ENCODE measurements at regions not wholly inside any gene's neighbourhood (a gene's known extent, or its start where the extent isn't known, plus 50 kb on each side); places are given as distances from the start of the nearest gene placed in this dataset.

DNA sequence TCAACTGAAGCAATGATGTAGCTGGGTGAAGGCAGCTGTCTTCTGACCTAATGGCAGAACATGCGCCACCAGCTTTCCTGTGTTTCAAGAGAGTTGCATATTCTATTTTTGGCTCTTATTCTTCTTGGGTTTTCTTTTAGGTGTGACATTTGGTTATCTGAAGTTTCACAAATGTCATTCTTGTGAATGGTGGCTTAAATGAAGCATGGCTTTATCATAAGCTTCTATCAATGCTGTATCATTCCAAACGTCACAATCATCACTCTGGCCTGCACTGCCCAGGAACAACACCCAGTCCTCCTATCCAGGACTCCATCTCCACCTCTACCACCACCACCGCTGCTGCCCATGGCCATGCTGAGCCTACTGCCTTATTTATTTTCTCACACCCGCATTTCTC is 69.7 kb upstream of the WWC2 start:
- intact Hi-C loops (cut with micrococcal nuclease): no loop called here
- no peak for DNase-seq (ENCODE audit: low read depth, low spot score)
- H3K9me3 ChIP-seq (ENCODE audit: control insufficient read depth in 1 of 2, insufficient read depth in 1 of 2, low read depth in 1 of 2, low read length in 2 of 2): no peaks in the 10 kb centered on the region
- POLR2A ChIA-PET: no interaction called here
- H3K27ac ChIP-seq (ENCODE audit: low read depth, low read length): no peak overlapping the region
- TF ChIP-seq, protein P1, sequence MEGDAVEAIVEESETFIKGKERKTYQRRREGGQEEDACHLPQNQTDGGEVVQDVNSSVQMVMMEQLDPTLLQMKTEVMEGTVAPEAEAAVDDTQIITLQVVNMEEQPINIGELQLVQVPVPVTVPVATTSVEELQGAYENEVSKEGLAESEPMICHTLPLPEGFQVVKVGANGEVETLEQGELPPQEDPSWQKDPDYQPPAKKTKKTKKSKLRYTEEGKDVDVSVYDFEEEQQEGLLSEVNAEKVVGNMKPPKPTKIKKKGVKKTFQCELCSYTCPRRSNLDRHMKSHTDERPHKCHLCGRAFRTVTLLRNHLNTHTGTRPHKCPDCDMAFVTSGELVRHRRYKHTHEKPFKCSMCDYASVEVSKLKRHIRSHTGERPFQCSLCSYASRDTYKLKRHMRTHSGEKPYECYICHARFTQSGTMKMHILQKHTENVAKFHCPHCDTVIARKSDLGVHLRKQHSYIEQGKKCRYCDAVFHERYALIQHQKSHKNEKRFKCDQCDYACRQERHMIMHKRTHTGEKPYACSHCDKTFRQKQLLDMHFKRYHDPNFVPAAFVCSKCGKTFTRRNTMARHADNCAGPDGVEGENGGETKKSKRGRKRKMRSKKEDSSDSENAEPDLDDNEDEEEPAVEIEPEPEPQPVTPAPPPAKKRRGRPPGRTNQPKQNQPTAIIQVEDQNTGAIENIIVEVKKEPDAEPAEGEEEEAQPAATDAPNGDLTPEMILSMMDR (IDR thresholded peaks at IDR 0.05 in 2 of 3, conservative IDR thresholded peaks at IDR 0.05 in 1 of 3; ENCODE audit: borderline replicate concordance in 1 of 3, insufficient read depth in 1 of 3, low read depth in 2 of 3, low read length in 2 of 3): no peak
- TF ChIP-seq CEBPB (IDR thresholded peaks at IDR 0.05; ENCODE audit: low read depth) (no peak), SRF (IDR thresholded peaks at IDR 0.05; ENCODE audit: low read depth) (no peak), SP1 (IDR thresholded peaks at IDR 0.05; ENCODE audit: low read depth) (no peak), FOSL1 (IDR thresholded peaks at IDR 0.05; ENCODE audit: low read depth) (no peak), SIN3A (IDR thresholded peaks at IDR 0.05; ENCODE audit: low read depth) (no peak), ZFX (IDR thresholded peaks at IDR 0.05) (no peak)
- TF ChIP-seq, protein P2, sequence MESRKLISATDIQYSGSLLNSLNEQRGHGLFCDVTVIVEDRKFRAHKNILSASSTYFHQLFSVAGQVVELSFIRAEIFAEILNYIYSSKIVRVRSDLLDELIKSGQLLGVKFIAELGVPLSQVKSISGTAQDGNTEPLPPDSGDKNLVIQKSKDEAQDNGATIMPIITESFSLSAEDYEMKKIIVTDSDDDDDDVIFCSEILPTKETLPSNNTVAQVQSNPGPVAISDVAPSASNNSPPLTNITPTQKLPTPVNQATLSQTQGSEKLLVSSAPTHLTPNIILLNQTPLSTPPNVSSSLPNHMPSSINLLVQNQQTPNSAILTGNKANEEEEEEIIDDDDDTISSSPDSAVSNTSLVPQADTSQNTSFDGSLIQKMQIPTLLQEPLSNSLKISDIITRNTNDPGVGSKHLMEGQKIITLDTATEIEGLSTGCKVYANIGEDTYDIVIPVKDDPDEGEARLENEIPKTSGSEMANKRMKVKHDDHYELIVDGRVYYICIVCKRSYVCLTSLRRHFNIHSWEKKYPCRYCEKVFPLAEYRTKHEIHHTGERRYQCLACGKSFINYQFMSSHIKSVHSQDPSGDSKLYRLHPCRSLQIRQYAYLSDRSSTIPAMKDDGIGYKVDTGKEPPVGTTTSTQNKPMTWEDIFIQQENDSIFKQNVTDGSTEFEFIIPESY (IDR thresholded peaks at IDR 0.05; ENCODE audit: extremely low read depth, insufficient replicate concordance, low read length): no peak
- TF ChIP-seq, protein P3, sequence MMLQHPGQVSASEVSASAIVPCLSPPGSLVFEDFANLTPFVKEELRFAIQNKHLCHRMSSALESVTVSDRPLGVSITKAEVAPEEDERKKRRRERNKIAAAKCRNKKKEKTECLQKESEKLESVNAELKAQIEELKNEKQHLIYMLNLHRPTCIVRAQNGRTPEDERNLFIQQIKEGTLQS (IDR thresholded peaks at IDR 0.05): no peak
- TF ChIP-seq, protein P4, sequence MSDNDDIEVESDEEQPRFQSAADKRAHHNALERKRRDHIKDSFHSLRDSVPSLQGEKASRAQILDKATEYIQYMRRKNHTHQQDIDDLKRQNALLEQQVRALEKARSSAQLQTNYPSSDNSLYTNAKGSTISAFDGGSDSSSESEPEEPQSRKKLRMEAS (IDR thresholded peaks at IDR 0.05): no peak
- H3K79me2 ChIP-seq (ENCODE audit: insufficient read depth, low read length): no peaks in the 10 kb centered on the region
- no peak overlapping the region for H3K9ac ChIP-seq (ENCODE audit: low read length)
- 0 out of 2 replicates have a peak, but pooled peaks cover 2% of the 10 kb centered on the region for H3K27me3 ChIP-seq (ENCODE audit: insufficient read depth, low read length)
- RAD21 ChIA-PET (ENCODE audit: low non-redundant PET in 1 of 2, low total read pairs in 2 of 2, uncharacterized antibody in 2 of 2, unreplicated experiment in 2 of 2): no interaction called here
- no peak overlapping the region for H3K4me2 ChIP-seq (ENCODE audit: low read length)
- H3K4me1 ChIP-seq (ENCODE audit: control insufficient read depth in 1 of 2, insufficient read depth in 2 of 2, low read length in 2 of 2): no peaks in the 10 kb centered on the region
- CTCF ChIA-PET: no interaction called here
- no peaks in the 10 kb centered on the region for H4K20me1 ChIP-seq (ENCODE audit: insufficient read depth)
- H3K36me3 ChIP-seq (ENCODE audit: control insufficient read depth in 1 of 2, insufficient read depth in 2 of 2, low read length in 2 of 2): no peaks in the 10 kb centered on the region
- ATAC-seq: no peak
- no TSS peak for BruUV-seq (replicated peaks)
- no peak overlapping the region for H2AFZ ChIP-seq (ENCODE audit: low read depth, low read length, poor library complexity, severe bottlenecking)
- no peak overlapping the region for H3K4me3 ChIP-seq (replicated peaks in 1 of 2; ENCODE audit: low read depth in 1 of 2, low read length in 2 of 2)
- no peaks in the 10 kb centered on the region for H3K9me2 ChIP-seq (ENCODE audit: insufficient read depth)
